ENCODE measurements at regions not wholly inside any gene's neighbourhood (a gene's known extent, or its start where the extent isn't known, plus 50 kb on each side); places are given as distances from the start of the nearest gene placed in this dataset.

DNA sequence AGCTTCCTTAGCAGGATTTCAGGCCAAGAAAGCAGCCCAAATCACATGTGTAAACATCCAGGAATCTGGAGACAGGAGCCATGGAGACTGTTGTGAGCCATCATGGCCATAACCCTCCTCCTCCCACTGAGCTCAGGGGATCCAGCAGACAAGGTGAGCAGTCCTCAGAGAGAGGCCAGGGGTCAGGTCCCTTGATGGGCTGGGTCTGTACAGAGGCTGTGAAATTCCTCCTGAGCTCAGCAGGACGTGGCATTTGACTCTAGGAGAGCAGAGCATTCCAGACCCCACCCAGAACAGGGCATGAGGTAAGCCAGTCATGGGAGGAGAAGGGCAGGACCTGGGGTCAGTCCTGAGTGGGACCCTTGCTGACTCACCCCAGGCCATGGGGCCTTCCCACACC is 67.0 kb upstream of the ACAN start:
- DNase-seq (ENCODE audit: low spot score) (no peak), ATAC-seq (no peak)
- Mint-ChIP-seq H3K4me3 (no peak overlapping the region), H3K36me3 (no peaks in the 10 kb centered on the region), H3K27me3 (ENCODE audit: low read depth) (peaks cover 4% of the 10 kb centered on the region; the same call in 1 of the 2 replicates), H3K4me1 (no peaks in the 10 kb centered on the region), H3K9me3 (peaks cover 8% of the 10 kb centered on the region), H3K27ac (no peak overlapping the region)
- TF ChIP-seq GABPB1 (CRISPR knock-in tag; IDR thresholded peaks at IDR 0.05) (no peak), TCF7 (CRISPR knock-in tag; IDR thresholded peaks at IDR 0.05; ENCODE audit: low read depth) (no peak), HMGA2 (CRISPR knock-in tag; IDR thresholded peaks at IDR 0.05) (no peak), OVOL2 (CRISPR knock-in tag; IDR thresholded peaks at IDR 0.05; ENCODE audit: borderline replicate concordance) (no peak), PRRX2 (CRISPR knock-in tag; IDR thresholded peaks at IDR 0.05) (no peak), ZNF317 (CRISPR knock-in tag; IDR thresholded peaks at IDR 0.05; ENCODE audit: borderline replicate concordance, low read depth) (no peak), JUN (CRISPR knock-in tag; IDR thresholded peaks at IDR 0.05) (no peak), NR3C1 (CRISPR knock-in tag; conservative IDR thresholded peaks at IDR 0.05; ENCODE audit: low read depth) (no peak)
- TF ChIP-seq, protein P1, sequence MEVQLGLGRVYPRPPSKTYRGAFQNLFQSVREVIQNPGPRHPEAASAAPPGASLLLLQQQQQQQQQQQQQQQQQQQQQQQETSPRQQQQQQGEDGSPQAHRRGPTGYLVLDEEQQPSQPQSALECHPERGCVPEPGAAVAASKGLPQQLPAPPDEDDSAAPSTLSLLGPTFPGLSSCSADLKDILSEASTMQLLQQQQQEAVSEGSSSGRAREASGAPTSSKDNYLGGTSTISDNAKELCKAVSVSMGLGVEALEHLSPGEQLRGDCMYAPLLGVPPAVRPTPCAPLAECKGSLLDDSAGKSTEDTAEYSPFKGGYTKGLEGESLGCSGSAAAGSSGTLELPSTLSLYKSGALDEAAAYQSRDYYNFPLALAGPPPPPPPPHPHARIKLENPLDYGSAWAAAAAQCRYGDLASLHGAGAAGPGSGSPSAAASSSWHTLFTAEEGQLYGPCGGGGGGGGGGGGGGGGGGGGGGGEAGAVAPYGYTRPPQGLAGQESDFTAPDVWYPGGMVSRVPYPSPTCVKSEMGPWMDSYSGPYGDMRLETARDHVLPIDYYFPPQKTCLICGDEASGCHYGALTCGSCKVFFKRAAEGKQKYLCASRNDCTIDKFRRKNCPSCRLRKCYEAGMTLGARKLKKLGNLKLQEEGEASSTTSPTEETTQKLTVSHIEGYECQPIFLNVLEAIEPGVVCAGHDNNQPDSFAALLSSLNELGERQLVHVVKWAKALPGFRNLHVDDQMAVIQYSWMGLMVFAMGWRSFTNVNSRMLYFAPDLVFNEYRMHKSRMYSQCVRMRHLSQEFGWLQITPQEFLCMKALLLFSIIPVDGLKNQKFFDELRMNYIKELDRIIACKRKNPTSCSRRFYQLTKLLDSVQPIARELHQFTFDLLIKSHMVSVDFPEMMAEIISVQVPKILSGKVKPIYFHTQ (CRISPR knock-in tag; IDR thresholded peaks at IDR 0.05), result no peak
- TF ChIP-seq, protein P2, sequence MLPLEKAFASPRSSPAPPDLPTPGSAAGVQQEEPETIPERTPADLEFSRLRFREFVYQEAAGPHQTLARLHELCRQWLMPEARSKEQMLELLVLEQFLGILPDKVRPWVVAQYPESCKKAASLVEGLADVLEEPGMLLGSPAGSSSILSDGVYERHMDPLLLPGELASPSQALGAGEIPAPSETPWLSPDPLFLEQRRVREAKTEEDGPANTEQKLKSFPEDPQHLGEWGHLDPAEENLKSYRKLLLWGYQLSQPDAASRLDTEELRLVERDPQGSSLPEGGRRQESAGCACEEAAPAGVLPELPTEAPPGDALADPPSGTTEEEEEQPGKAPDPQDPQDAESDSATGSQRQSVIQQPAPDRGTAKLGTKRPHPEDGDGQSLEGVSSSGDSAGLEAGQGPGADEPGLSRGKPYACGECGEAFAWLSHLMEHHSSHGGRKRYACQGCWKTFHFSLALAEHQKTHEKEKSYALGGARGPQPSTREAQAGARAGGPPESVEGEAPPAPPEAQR (CRISPR knock-in tag; IDR thresholded peaks at IDR 0.05), result no peak
- TF ChIP-seq, protein P3, sequence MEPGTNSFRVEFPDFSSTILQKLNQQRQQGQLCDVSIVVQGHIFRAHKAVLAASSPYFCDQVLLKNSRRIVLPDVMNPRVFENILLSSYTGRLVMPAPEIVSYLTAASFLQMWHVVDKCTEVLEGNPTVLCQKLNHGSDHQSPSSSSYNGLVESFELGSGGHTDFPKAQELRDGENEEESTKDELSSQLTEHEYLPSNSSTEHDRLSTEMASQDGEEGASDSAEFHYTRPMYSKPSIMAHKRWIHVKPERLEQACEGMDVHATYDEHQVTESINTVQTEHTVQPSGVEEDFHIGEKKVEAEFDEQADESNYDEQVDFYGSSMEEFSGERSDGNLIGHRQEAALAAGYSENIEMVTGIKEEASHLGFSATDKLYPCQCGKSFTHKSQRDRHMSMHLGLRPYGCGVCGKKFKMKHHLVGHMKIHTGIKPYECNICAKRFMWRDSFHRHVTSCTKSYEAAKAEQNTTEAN (CRISPR knock-in tag; IDR thresholded peaks at IDR 0.05), result no peak
- TF ChIP-seq, protein P4, sequence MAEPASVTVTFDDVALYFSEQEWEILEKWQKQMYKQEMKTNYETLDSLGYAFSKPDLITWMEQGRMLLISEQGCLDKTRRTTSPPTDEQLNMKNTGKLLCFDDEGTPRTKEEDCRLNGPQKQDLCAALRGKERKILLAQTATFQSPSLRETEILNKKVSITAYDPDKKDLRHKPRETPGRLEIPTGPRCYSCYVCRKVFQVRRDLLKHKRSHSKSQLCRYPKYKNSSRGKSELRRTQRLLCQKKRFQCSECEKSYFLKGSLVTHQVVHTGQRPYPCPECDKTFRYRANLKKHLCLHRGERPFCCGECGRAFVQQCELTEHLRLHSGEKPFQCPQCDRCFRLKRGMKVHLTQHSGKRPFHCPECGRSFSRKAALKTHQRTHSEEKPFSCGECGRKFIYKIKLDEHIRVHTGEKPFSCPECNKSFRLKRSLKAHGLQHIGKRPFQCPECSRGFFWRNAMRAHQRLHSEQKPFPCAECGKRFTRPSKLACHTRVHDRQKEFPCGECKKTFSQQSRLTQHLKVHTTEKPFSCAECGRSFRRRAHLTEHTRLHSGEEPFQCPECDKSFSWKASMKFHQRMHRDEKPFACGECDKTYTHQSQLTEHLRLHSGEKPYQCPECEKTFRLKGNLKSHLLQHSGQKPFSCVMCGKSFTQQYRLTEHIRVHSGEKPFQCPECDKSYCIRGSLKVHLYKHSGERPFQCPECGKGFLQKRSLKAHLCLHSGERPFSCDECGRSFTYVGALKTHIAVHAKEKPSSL (CRISPR knock-in tag; conservative IDR thresholded peaks at IDR 0.05), result no peak
- TF ChIP-seq, protein P5, sequence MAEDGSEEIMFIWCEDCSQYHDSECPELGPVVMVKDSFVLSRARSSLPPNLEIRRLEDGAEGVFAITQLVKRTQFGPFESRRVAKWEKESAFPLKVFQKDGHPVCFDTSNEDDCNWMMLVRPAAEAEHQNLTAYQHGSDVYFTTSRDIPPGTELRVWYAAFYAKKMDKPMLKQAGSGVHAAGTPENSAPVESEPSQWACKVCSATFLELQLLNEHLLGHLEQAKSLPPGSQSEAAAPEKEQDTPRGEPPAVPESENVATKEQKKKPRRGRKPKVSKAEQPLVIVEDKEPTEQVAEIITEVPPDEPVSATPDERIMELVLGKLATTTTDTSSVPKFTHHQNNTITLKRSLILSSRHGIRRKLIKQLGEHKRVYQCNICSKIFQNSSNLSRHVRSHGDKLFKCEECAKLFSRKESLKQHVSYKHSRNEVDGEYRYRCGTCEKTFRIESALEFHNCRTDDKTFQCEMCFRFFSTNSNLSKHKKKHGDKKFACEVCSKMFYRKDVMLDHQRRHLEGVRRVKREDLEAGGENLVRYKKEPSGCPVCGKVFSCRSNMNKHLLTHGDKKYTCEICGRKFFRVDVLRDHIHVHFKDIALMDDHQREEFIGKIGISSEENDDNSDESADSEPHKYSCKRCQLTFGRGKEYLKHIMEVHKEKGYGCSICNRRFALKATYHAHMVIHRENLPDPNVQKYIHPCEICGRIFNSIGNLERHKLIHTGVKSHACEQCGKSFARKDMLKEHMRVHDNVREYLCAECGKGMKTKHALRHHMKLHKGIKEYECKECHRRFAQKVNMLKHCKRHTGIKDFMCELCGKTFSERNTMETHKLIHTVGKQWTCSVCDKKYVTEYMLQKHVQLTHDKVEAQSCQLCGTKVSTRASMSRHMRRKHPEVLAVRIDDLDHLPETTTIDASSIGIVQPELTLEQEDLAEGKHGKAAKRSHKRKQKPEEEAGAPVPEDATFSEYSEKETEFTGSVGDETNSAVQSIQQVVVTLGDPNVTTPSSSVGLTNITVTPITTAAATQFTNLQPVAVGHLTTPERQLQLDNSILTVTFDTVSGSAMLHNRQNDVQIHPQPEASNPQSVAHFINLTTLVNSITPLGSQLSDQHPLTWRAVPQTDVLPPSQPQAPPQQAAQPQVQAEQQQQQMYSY (CRISPR knock-in tag; IDR thresholded peaks at IDR 0.05), result no peak
- TF ChIP-seq, protein P6, sequence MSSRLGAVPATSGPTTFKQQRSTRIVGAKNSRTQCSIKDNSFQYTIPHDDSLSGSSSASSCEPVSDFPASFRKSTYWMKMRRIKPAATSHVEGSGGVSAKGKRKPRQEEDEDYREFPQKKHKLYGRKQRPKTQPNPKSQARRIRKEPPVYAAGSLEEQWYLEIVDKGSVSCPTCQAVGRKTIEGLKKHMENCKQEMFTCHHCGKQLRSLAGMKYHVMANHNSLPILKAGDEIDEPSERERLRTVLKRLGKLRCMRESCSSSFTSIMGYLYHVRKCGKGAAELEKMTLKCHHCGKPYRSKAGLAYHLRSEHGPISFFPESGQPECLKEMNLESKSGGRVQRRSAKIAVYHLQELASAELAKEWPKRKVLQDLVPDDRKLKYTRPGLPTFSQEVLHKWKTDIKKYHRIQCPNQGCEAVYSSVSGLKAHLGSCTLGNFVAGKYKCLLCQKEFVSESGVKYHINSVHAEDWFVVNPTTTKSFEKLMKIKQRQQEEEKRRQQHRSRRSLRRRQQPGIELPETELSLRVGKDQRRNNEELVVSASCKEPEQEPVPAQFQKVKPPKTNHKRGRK (CRISPR knock-in tag; IDR thresholded peaks at IDR 0.05; ENCODE audit: borderline replicate concordance), result no peak
- CTCF ChIA-PET, result no interaction called here
- POLR2A ChIA-PET, result no interaction called here

All from WTC11 (cell line).